Vagina (tissue), 2 donors: ENCODE measurements at regions not wholly inside any gene's neighbourhood (a gene's known extent, or its start where the extent isn't known, plus 50 kb on each side); places are given as distances from the start of the nearest gene placed in this dataset.

Experiments
- CTCF ChIP-seq, 3 experiments: fragments of 450-650 bp in 2 of 3; fragments of 200-600 bp in 1 of 3; sonication (generic) in 1 of 3; IDR thresholded peaks; one replicate each; pipeline ENCODE4 v1.5.1; 2017 to 2019; ENCODE audit warnings: antibody characterized with exemption in 3 of 3, mild to moderate bottlenecking in 2 of 3, moderate library complexity in 2 of 3
- POLR2AphosphoS5 ChIP-seq, 2 donors: sonication (generic); formaldehyde crosslinking; IDR thresholded peaks; one replicate each; pipeline ENCODE4 v1.9.0; 2017; ENCODE audit warnings: antibody characterized with exemption in 2 of 2, mild to moderate bottlenecking in 2 of 2, low read depth in 1 of 2; ENCODE audit not compliant: insufficient read depth in 1 of 2

DNA sequence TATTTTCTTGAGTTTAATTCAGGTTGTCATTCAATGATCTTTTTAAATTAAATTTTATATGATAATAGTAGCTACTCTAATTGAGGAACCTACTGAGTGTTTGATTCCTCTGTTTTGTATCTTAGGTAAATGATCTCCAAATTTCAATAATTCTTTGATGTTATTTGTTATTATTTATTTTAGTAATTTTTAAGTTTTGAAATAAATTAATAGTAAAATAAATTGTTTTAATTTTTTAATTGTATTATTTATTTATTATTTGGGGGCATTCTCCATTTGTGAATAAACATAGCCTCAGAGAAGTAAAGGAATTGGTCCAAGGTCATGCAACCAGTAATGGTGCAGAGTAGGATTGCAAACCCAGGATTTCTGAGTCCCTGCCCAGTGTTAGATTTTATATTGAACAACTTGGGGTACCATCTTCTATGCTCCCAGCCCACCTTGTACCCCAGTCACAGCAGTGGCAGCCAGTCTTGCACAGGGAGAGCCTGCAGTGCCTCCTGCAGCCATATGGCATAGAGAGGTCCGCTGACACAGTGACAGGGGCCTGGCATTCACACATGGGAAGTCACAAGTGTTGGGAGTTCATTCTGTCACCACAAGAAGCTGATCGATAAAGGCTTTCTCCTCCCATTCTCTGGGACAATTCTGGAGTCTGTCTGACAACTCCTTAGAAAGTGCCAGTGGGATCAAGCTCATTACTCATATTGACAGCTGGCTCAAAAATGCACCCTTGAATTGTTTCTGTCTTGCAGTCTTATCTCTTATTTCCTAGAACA is 110.0 kb upstream of the ETAA1 start:
- TF ChIP-seq POLR2AphosphoS5 (IDR thresholded peaks at IDR 0.05; ENCODE audit: insufficient read depth in 1 of 2, low read depth in 1 of 2), result no peak
- no peak for TF ChIP-seq CTCF (IDR thresholded peaks at IDR 0.05)
